Ishikawa (cell line): ENCODE measurements at regions not wholly inside any gene's neighbourhood (a gene's known extent, or its start where the extent isn't known, plus 50 kb on each side); places are given as distances from the start of the nearest gene placed in this dataset.

ENCODE experiments used
- TAF1 ChIP-seq: IDR thresholded peaks from 2 replicates; pipeline ENCODE4 v1.6.1; 2012; ENCODE audit warnings: low read depth, mild to moderate bottlenecking
- ZBTB7A ChIP-seq: IDR thresholded peaks from 2 replicates; pipeline ENCODE4 v1.6.1; 2012; ENCODE audit warnings: low read depth
- TF ChIP-seq, protein P1 (sequence below): IDR thresholded peaks from 2 replicates; pipeline ENCODE4 v1.6.1; 2012; ENCODE audit warnings: low read depth, mild to moderate bottlenecking

GRCh38 chr10:55786461-55787050, 574.5 kb downstream of the ZWINT start:
- TF ChIP-seq TAF1 (no peak), ZBTB7A (no peak)
- TF ChIP-seq, protein P1, sequence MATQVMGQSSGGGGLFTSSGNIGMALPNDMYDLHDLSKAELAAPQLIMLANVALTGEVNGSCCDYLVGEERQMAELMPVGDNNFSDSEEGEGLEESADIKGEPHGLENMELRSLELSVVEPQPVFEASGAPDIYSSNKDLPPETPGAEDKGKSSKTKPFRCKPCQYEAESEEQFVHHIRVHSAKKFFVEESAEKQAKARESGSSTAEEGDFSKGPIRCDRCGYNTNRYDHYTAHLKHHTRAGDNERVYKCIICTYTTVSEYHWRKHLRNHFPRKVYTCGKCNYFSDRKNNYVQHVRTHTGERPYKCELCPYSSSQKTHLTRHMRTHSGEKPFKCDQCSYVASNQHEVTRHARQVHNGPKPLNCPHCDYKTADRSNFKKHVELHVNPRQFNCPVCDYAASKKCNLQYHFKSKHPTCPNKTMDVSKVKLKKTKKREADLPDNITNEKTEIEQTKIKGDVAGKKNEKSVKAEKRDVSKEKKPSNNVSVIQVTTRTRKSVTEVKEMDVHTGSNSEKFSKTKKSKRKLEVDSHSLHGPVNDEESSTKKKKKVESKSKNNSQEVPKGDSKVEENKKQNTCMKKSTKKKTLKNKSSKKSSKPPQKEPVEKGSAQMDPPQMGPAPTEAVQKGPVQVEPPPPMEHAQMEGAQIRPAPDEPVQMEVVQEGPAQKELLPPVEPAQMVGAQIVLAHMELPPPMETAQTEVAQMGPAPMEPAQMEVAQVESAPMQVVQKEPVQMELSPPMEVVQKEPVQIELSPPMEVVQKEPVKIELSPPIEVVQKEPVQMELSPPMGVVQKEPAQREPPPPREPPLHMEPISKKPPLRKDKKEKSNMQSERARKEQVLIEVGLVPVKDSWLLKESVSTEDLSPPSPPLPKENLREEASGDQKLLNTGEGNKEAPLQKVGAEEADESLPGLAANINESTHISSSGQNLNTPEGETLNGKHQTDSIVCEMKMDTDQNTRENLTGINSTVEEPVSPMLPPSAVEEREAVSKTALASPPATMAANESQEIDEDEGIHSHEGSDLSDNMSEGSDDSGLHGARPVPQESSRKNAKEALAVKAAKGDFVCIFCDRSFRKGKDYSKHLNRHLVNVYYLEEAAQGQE: no peak
